Anterior cingulate cortex (tissue), 58 donors: ENCODE measurements at regions not wholly inside any gene's neighbourhood (a gene's known extent, or its start where the extent isn't known, plus 50 kb on each side); places are given as distances from the start of the nearest gene placed in this dataset.
A peak's percentile ranks its signal among the peaks of the same experiment; 100 is the strongest.

Experiments
- DNase-seq, 58 donors: peaks; one replicate each; lab custom pipeline; 2025; lab: John Stamatoyannopoulos, UW

DNA sequence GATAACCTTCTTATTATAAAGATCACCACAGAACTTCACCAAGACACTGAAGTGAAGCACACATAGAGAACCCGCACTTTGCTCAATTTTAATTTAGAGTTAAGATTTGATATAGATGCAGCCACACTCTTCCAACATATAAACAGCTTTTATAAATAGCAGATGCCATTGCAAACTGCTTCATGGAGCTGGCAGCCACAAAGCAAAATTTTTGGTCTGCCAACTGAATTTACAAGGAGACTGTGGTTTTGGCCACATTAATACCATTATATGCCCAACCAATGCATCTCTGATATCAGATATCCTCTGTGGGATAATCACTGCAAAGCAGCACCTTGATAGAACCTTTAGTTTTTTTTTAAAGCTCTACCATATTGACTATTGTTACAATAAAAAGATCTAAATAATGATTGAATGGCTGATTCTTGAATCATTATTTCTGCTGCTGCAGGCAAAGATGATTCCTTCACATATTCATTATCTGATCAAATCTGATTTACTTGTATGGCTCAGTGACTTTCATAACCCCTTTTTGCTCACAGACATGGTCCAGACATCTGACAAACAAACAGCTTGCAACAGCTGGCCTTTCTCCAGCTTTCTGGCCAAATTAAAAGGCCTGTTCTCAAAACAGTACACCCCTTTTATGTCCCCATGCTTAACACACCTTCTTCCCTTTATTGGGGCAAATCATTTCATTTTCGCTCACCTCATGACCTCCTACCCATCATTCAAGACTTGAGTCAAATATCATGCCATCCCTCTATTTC, 88.4 kb downstream of the METTL4 start:
- peak in 1 of 58 donors; percentile 1 for DNase-seq

DNA sequence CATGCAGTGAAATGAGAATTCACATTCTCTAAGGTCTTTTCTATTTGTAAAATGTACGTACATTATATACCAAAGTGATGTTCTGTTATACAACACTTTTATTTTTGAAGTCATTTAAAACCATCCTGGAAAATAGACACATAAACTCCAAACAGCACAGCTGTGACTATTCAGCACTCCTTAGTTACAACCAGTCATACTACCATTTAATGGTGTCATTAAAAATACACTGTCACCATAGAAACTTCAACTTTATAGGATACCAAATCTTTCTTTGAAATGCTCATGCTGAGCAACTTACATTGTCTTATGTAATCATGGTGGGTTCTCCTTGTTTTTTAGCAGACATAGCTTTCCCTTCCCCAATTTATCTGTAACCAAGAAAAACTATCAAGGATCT, 85.3 kb downstream of the METTL4 start:
- no peak for DNase-seq

DNA sequence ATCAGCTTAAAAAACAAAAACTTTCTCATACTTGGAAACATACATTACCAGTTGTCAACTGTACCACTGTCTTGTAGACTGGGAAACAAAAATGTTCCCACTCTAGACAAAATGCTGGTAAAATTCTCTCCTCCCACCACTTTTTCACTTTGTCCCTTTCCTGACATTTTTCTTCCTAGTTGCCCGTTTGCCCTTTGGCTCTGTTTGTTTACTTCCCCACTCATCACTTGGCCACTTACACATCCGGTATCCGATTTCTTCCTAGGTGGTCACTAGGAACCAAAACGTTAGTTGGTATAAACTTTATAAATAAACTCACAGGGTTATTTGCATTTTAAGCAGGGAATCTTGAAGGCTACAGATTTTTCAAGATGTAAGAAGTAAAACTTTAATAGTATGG, 84.9 kb downstream of the METTL4 start:
- no peak for DNase-seq
